KMS-11 (cell line): ENCODE measurements at regions not wholly inside any gene's neighbourhood (a gene's known extent, or its start where the extent isn't known, plus 50 kb on each side); places are given as distances from the start of the nearest gene placed in this dataset.

Experiments used
- H2AFZ ChIP-seq: fragments of 200-600 bp; sonication (generic); 2 replicates; pipeline ENCODE4 v1.6.1; 2016; ENCODE audit warnings: antibody characterized with exemption, mixed run types, low read depth
- H3K27ac ChIP-seq: fragments of 200-600 bp; sonication (generic); 2 replicates; pipeline ENCODE4 v1.6.1; 2016; ENCODE audit warnings: mild to moderate bottlenecking, mixed run types
- H3K27me3 ChIP-seq: fragments of 200-600 bp; sonication (generic); 2 replicates; pipeline ENCODE4 v1.6.1; 2017; ENCODE audit warnings: mild to moderate bottlenecking, low read depth, mixed run types, moderate library complexity; ENCODE audit not compliant: insufficient read depth
- H3K36me3 ChIP-seq: fragments of 200-600 bp; sonication (generic); 2 replicates; pipeline ENCODE4 v1.6.1; 2017; ENCODE audit warnings: mild to moderate bottlenecking, mixed run types; ENCODE audit not compliant: insufficient read depth
- H3K4me1 ChIP-seq: fragments of 200-600 bp; sonication (generic); 2 replicates; pipeline ENCODE4 v1.6.1; 2016; ENCODE audit warnings: mild to moderate bottlenecking, low read depth, mixed run types; ENCODE audit not compliant: poor library complexity, severe bottlenecking
- H3K4me2 ChIP-seq: fragments of 200-600 bp; sonication (generic); 2 replicates; pipeline ENCODE4 v1.7.0; 2016; ENCODE audit warnings: mild to moderate bottlenecking, mixed run types
- H3K4me3 ChIP-seq: fragments of 200-600 bp; sonication (generic); IDR thresholded peaks from 2 replicates; pipeline ENCODE4 v1.6.1; 2017; ENCODE audit warnings: low read depth, low read length, mixed read lengths; ENCODE audit not compliant: insufficient read depth
- H3K79me2 ChIP-seq: fragments of 200-600 bp; sonication (generic); 2 replicates; pipeline ENCODE4 v1.6.1; 2016; ENCODE audit warnings: low read depth, mixed run types; ENCODE audit not compliant: insufficient read depth
- H3K9ac ChIP-seq: fragments of 200-600 bp; sonication (generic); 2 replicates; pipeline ENCODE4 v1.6.1; 2016; ENCODE audit warnings: mild to moderate bottlenecking, mixed run types
- H4K20me1 ChIP-seq: fragments of 200-600 bp; sonication (generic); 2 replicates; pipeline ENCODE4 v1.6.1; 2016; ENCODE audit warnings: mild to moderate bottlenecking, mixed run types; ENCODE audit not compliant: insufficient read depth
- CTCF ChIP-seq: fragments of 200-600 bp; sonication (generic); conservative IDR thresholded peaks from 2 replicates; pipeline ENCODE4 v1.6.1; 2017; ENCODE audit warnings: low read depth, mild to moderate bottlenecking, antibody characterized with exemption, low read length, moderate library complexity, mixed read lengths

DNA sequence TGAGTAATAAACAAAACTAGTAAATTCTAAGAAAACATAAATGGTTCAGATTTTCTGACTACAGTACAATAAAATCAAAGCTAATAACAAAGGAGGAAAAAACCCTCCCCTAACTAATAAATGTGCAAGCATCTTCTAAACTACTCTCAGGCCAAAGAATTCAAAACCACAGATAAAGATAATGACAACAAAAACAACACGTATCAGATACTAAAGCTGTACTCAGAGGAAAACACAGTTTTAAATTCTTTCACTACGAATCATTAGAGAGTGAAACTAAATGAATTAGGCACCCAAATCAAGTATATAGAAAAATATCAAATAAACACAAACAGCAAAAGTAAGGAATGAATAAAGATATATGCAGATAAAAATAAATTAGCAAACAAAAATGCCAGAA lies 200.9 kb downstream of the TEX36 start:
- H4K20me1 ChIP-seq, result no peaks in the 10 kb centered on the region
- H3K4me2 ChIP-seq, result no peak overlapping the region
- H3K36me3 ChIP-seq, result no peaks in the 10 kb centered on the region
- H3K4me3 ChIP-seq, result no peak overlapping the region
- TF ChIP-seq CTCF, result no peak
- no peak overlapping the region for H3K9ac ChIP-seq
- H3K27me3 ChIP-seq, result no peaks in the 10 kb centered on the region
- H3K4me1 ChIP-seq, result no peaks in the 10 kb centered on the region
- no peak overlapping the region for H3K27ac ChIP-seq
- H3K79me2 ChIP-seq, result no peaks in the 10 kb centered on the region
- H2AFZ ChIP-seq, result no peak overlapping the region

GRCh38 chr10:125479059-125479458 lies 203.9 kb downstream of the TEX36 start:
- Histone ChIP-seq H2AFZ (no peak overlapping the region), H4K20me1 (no peaks in the 10 kb centered on the region), H3K4me1 (no peaks in the 10 kb centered on the region), H3K27ac (no peak overlapping the region), H3K4me3 (no peak overlapping the region), H3K9ac (no peak overlapping the region), H3K36me3 (no peaks in the 10 kb centered on the region), H3K27me3 (no peaks in the 10 kb centered on the region), H3K79me2 (no peaks in the 10 kb centered on the region), H3K4me2 (no peak overlapping the region)
- no peak for TF ChIP-seq CTCF

- no peaks in the 10 kb centered on the region for H3K27me3 ChIP-seq
- no peak overlapping the region for H3K9ac ChIP-seq
- no peak overlapping the region for H2AFZ ChIP-seq
- no peaks in the 10 kb centered on the region for H3K79me2 ChIP-seq
- TF ChIP-seq CTCF, result no peak
- H3K4me1 ChIP-seq, result no peaks in the 10 kb centered on the region
- no peaks in the 10 kb centered on the region for H4K20me1 ChIP-seq
- H3K27ac ChIP-seq, result no peak overlapping the region
- H3K36me3 ChIP-seq, result no peaks in the 10 kb centered on the region
- H3K4me2 ChIP-seq, result no peak overlapping the region
- H3K4me3 ChIP-seq, result no peak overlapping the region
Observed at GRCh38 chr10:125475815-125476214, 207.1 kb downstream of the TEX36 start.

- no peak for TF ChIP-seq CTCF
- Histone ChIP-seq H3K36me3 (no peaks in the 10 kb centered on the region), H3K4me1 (no peaks in the 10 kb centered on the region), H2AFZ (no peak overlapping the region), H3K27me3 (no peaks in the 10 kb centered on the region), H3K79me2 (no peaks in the 10 kb centered on the region), H3K9ac (no peak overlapping the region), H4K20me1 (no peaks in the 10 kb centered on the region), H3K27ac (no peak overlapping the region), H3K4me2 (no peak overlapping the region), H3K4me3 (no peak overlapping the region)
Observed at GRCh38 chr10:125473143-125473793, 209.7 kb downstream of the TEX36 start.
